ENCODE measurements at regions not wholly inside any gene's neighbourhood (a gene's known extent, or its start where the extent isn't known, plus 50 kb on each side); places are given as distances from the start of the nearest gene placed in this dataset.

DNA sequence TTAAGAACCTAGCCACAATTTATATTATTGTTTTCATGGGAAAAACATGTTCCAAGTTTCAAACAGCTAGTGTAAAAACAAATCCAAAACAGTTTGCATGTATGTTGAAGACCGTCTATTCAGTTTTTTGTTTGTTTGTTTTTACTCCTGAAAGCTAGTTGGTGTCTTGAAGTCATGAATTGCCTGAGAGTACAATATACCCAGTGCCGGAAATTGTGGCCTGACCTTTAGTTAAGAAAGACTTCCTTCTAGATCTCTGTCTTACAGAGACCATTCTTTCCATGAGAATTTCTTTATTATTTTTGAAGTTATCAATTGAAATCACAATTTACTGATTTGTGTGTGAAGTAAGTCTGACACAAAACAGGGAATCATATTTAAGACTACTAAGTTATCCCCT lies 474.8 kb downstream of the KCNJ2 start:
- no peak for FAIRE-seq

DNA sequence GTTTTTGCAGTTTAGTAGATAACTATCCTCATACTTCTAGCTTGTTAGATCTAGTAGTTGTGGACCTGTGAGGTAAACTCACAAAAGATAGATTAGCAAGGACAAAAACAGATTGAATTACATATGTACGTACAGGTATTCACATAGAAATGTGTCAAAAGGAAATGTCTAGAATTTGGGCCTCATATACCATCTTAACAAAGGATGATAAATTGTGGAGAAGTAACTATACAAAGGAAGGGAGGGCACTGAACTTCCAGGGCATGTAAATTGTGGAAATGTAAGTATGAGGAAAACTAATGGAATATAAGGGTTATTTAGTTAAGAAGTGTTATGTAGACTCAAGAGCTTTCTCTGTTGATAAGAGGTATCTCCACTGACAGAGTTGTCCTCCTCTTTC lies 477.3 kb downstream of the KCNJ2 start:
- Histone ChIP-seq H3K79me2 (ENCODE audit: control insufficient read depth, insufficient read depth, low read length) (no peaks in the 10 kb centered on the region), H3K9me3 (ENCODE audit: control insufficient read depth, low read depth, low read length) (no peaks in the 10 kb centered on the region), H2AFZ (ENCODE audit: control insufficient read depth, low read length) (no peak overlapping the region), H3K9me1 (ENCODE audit: control insufficient read depth, extremely low read depth, insufficient read depth, low read length) (no peaks in the 10 kb centered on the region), H3K36me3 (ENCODE audit: control insufficient read depth in 2 of 2, extremely low read depth in 1 of 2, insufficient read depth in 2 of 2, low read length in 2 of 2) (no peaks in the 10 kb centered on the region), H3K9ac (ENCODE audit: control insufficient read depth, extremely low read depth, insufficient read depth, low read length) (no peak overlapping the region), H3K4me2 (ENCODE audit: control insufficient read depth, extremely low read depth, insufficient read depth, low read depth, low read length) (no peak overlapping the region), H3K4me1 (ENCODE audit: control insufficient read depth, extremely low read depth, insufficient read depth, low read length) (no peaks in the 10 kb centered on the region), H3K27me3 (ENCODE audit: control insufficient read depth, extremely low read depth, insufficient read depth, low read length) (no peaks in the 10 kb centered on the region), H3K4me3 (ENCODE audit: control insufficient read depth in 2 of 3, extremely low read depth in 1 of 3, insufficient read depth in 2 of 3, low read depth in 1 of 3, low read length in 3 of 3) (no peak overlapping the region), H3K27ac (ENCODE audit: control insufficient read depth, insufficient read depth, low read length) (no peak overlapping the region), H4K20me1 (ENCODE audit: control insufficient read depth, extremely low read depth, insufficient read depth, low read length) (no peaks in the 10 kb centered on the region)
- dilution Hi-C loops (cut with MboI; ENCODE audit: extremely low pct_ligation_motif_present, low sequenced_read_pairs): no loop called here
- no peak for FAIRE-seq
- no peak for DNase-seq (ENCODE audit: low read depth, low spot score)
- TF ChIP-seq EZH2 (IDR thresholded peaks at IDR 0.05; ENCODE audit: low read length): no peak
- TF ChIP-seq, protein P1, sequence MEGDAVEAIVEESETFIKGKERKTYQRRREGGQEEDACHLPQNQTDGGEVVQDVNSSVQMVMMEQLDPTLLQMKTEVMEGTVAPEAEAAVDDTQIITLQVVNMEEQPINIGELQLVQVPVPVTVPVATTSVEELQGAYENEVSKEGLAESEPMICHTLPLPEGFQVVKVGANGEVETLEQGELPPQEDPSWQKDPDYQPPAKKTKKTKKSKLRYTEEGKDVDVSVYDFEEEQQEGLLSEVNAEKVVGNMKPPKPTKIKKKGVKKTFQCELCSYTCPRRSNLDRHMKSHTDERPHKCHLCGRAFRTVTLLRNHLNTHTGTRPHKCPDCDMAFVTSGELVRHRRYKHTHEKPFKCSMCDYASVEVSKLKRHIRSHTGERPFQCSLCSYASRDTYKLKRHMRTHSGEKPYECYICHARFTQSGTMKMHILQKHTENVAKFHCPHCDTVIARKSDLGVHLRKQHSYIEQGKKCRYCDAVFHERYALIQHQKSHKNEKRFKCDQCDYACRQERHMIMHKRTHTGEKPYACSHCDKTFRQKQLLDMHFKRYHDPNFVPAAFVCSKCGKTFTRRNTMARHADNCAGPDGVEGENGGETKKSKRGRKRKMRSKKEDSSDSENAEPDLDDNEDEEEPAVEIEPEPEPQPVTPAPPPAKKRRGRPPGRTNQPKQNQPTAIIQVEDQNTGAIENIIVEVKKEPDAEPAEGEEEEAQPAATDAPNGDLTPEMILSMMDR (optimal IDR thresholded peaks at IDR 0.05 in 1 of 3, IDR thresholded peaks at IDR 0.05 in 1 of 3, conservative IDR thresholded peaks at IDR 0.05 in 1 of 3; ENCODE audit: extremely low read depth in 1 of 3, insufficient read depth in 2 of 3, low read length in 3 of 3): no peak

More for the DNA sequence above, 474.8 kb downstream of the KCNJ2 start:
- TF ChIP-seq EZH2 (IDR thresholded peaks at IDR 0.05; ENCODE audit: low read length): no peak
- TF ChIP-seq, protein P1 (optimal IDR thresholded peaks at IDR 0.05 in 1 of 3, IDR thresholded peaks at IDR 0.05 in 1 of 3, conservative IDR thresholded peaks at IDR 0.05 in 1 of 3; ENCODE audit: extremely low read depth in 1 of 3, insufficient read depth in 2 of 3, low read length in 3 of 3): no peak
- Histone ChIP-seq H2AFZ (ENCODE audit: control insufficient read depth, low read length) (no peak overlapping the region), H3K9me1 (ENCODE audit: control insufficient read depth, extremely low read depth, insufficient read depth, low read length) (no peaks in the 10 kb centered on the region), H3K36me3 (ENCODE audit: control insufficient read depth in 2 of 2, extremely low read depth in 1 of 2, insufficient read depth in 2 of 2, low read length in 2 of 2) (no peaks in the 10 kb centered on the region), H3K9me3 (ENCODE audit: control insufficient read depth, low read depth, low read length) (no peaks in the 10 kb centered on the region), H3K9ac (ENCODE audit: control insufficient read depth, extremely low read depth, insufficient read depth, low read length) (no peak overlapping the region), H4K20me1 (ENCODE audit: control insufficient read depth, extremely low read depth, insufficient read depth, low read length) (no peaks in the 10 kb centered on the region), H3K79me2 (ENCODE audit: control insufficient read depth, insufficient read depth, low read length) (no peaks in the 10 kb centered on the region), H3K4me3 (ENCODE audit: control insufficient read depth in 2 of 3, extremely low read depth in 1 of 3, insufficient read depth in 2 of 3, low read depth in 1 of 3, low read length in 3 of 3) (no peak overlapping the region), H3K4me1 (ENCODE audit: control insufficient read depth, extremely low read depth, insufficient read depth, low read length) (no peaks in the 10 kb centered on the region), H3K4me2 (ENCODE audit: control insufficient read depth, extremely low read depth, insufficient read depth, low read depth, low read length) (no peak overlapping the region), H3K27ac (ENCODE audit: control insufficient read depth, insufficient read depth, low read length) (no peak overlapping the region), H3K27me3 (ENCODE audit: control insufficient read depth, extremely low read depth, insufficient read depth, low read length) (no peaks in the 10 kb centered on the region)
- no peak for DNase-seq (ENCODE audit: low read depth, low spot score)
- dilution Hi-C loops (cut with MboI; ENCODE audit: extremely low pct_ligation_motif_present, low sequenced_read_pairs): no loop called here

Data from keratinocyte (primary cell).